Vagina (tissue), 2 donors: ENCODE measurements at regions not wholly inside any gene's neighbourhood (a gene's known extent, or its start where the extent isn't known, plus 50 kb on each side); places are given as distances from the start of the nearest gene placed in this dataset.
"Not testable (repeated sequence)": the region's sequence is repeated elsewhere in the genome, so short reads cannot be mapped to it uniquely, and the experiment has no call there.

Experiments
- DNase-seq, 2 donors: peaks; one replicate each; pipeline ENCODE4 v3.0.0-alpha.2; 2017; ENCODE audit errors: extremely low spot score in 2 of 2
- H3K27ac ChIP-seq: fragments of 200-600 bp; sonication (generic); one replicate; pipeline ENCODE4 v1.5.1; 2019
- H3K27me3 ChIP-seq: fragments of 200-600 bp; sonication (generic); one replicate; pipeline ENCODE4 v1.5.1; 2019
- H3K36me3 ChIP-seq, 2 donors: fragments of 200-600 bp; sonication (generic); one replicate each; pipeline ENCODE4 v1.5.1; 2017 to 2019
- H3K4me1 ChIP-seq: fragments of 200-600 bp; sonication (generic); one replicate; pipeline ENCODE4 v1.5.1; 2019
- H3K4me3 ChIP-seq, 2 donors: fragments of 200-600 bp; sonication (generic); 1 replicate in 1 of 2; 2 replicates in 1 of 2; pipeline ENCODE4 v1.5.1; 2016 to 2019
- H3K9me3 ChIP-seq: fragments of 200-600 bp; sonication (generic); one replicate; pipeline ENCODE4 v1.5.1; 2019
- CTCF ChIP-seq, 3 experiments: fragments of 450-650 bp in 2 of 3; fragments of 200-600 bp in 1 of 3; sonication (generic) in 1 of 3; IDR thresholded peaks; one replicate each; pipeline ENCODE4 v1.5.1; 2017 to 2019; ENCODE audit warnings: antibody characterized with exemption in 3 of 3, mild to moderate bottlenecking in 2 of 3, moderate library complexity in 2 of 3
- POLR2A ChIP-seq, 2 donors: fragments of 450-650 bp; IDR thresholded peaks; one replicate each; pipeline ENCODE4 v1.6.1; 2017; ENCODE audit warnings: antibody characterized with exemption in 2 of 2, mild to moderate bottlenecking in 2 of 2, moderate library complexity in 2 of 2
- POLR2AphosphoS5 ChIP-seq, 2 donors: sonication (generic); formaldehyde crosslinking; IDR thresholded peaks; one replicate each; pipeline ENCODE4 v1.9.0; 2017; ENCODE audit warnings: antibody characterized with exemption in 2 of 2, mild to moderate bottlenecking in 2 of 2, low read depth in 1 of 2; ENCODE audit not compliant: insufficient read depth in 1 of 2
- intact Hi-C: fragments of 100-400 bp; cut with DNase I; formaldehyde crosslinking; loops from one replicate; pipeline ENCODE4 v1.15.1; 2023

- Histone ChIP-seq H3K9me3 (no peaks in the 10 kb centered on the region), H3K27me3 (no peaks in the 10 kb centered on the region), H3K4me3 (no peak overlapping the region), H3K27ac (no peak overlapping the region), H3K4me1 (no peaks in the 10 kb centered on the region), H3K36me3 (no peaks in the 10 kb centered on the region)
- TF ChIP-seq POLR2AphosphoS5 (IDR thresholded peaks at IDR 0.05; ENCODE audit: insufficient read depth in 1 of 2, low read depth in 1 of 2) (no peak), CTCF (IDR thresholded peaks at IDR 0.05) (no peak), POLR2A (IDR thresholded peaks at IDR 0.05) (no peak)
- intact Hi-C loops = no loop called here
- DNase-seq = no peak
Observed at GRCh38 chr13:59061621-59062020, 1102.1 kb downstream of the DIAPH3 start.

GRCh38 chr13:59064042-59064441 lies 1099.7 kb downstream of the DIAPH3 start:
- intact Hi-C loops = no loop called here

GRCh38 chr13:59076386-59076785 lies 1087.3 kb downstream of the DIAPH3 start:
- H3K9me3 ChIP-seq, H3K4me3 ChIP-seq, H3K27ac ChIP-seq, H3K27me3 ChIP-seq, H3K4me1 ChIP-seq, H3K36me3 ChIP-seq, DNase-seq, intact Hi-C loops: not testable (repeated sequence)

More at GRCh38 chr13:59064042-59064441, 1099.7 kb downstream of the DIAPH3 start:
- no peak for TF ChIP-seq POLR2AphosphoS5 (IDR thresholded peaks at IDR 0.05; ENCODE audit: insufficient read depth in 1 of 2, low read depth in 1 of 2)
- TF ChIP-seq POLR2A (IDR thresholded peaks at IDR 0.05) = no peak
- TF ChIP-seq CTCF (IDR thresholded peaks at IDR 0.05) = no peak
- DNase-seq = no peak
- Histone ChIP-seq H3K27me3 (no peaks in the 10 kb centered on the region), H3K36me3 (no peaks in the 10 kb centered on the region), H3K27ac (no peak overlapping the region), H3K4me1 (no peaks in the 10 kb centered on the region), H3K4me3 (no peak overlapping the region), H3K9me3 (no peaks in the 10 kb centered on the region)

GRCh38 chr13:59086147-59086546 lies 1077.6 kb downstream of the DIAPH3 start:
- H3K27ac ChIP-seq = no peak overlapping the region
- intact Hi-C loops = no loop called here
- DNase-seq = no peak
- no peaks in the 10 kb centered on the region for H3K36me3 ChIP-seq
- no peaks in the 10 kb centered on the region for H3K4me1 ChIP-seq
- no peak overlapping the region for H3K4me3 ChIP-seq
- no peaks in the 10 kb centered on the region for H3K9me3 ChIP-seq
- TF ChIP-seq POLR2AphosphoS5 (IDR thresholded peaks at IDR 0.05; ENCODE audit: insufficient read depth in 1 of 2, low read depth in 1 of 2) = no peak
- TF ChIP-seq CTCF (IDR thresholded peaks at IDR 0.05) = no peak
- TF ChIP-seq POLR2A (IDR thresholded peaks at IDR 0.05) = no peak
- H3K27me3 ChIP-seq = no peaks in the 10 kb centered on the region

GRCh38 chr13:59088716-59089115 lies 1075.0 kb downstream of the DIAPH3 start:
- no peak for DNase-seq
- Histone ChIP-seq H3K36me3 (no peaks in the 10 kb centered on the region), H3K27me3 (no peaks in the 10 kb centered on the region), H3K9me3 (no peaks in the 10 kb centered on the region), H3K27ac (no peak overlapping the region), H3K4me1 (no peaks in the 10 kb centered on the region), H3K4me3 (no peak overlapping the region)
- TF ChIP-seq POLR2AphosphoS5 (IDR thresholded peaks at IDR 0.05; ENCODE audit: insufficient read depth in 1 of 2, low read depth in 1 of 2) (no peak), CTCF (IDR thresholded peaks at IDR 0.05) (no peak), POLR2A (IDR thresholded peaks at IDR 0.05) (no peak)
- intact Hi-C loops = no loop called here

- no peaks in the 10 kb centered on the region for H3K27me3 ChIP-seq
- no peak overlapping the region for H3K27ac ChIP-seq
- DNase-seq = no peak
- H3K36me3 ChIP-seq = no peaks in the 10 kb centered on the region
- intact Hi-C loops = no loop called here
- H3K4me1 ChIP-seq = no peaks in the 10 kb centered on the region
- H3K9me3 ChIP-seq = no peaks in the 10 kb centered on the region
- TF ChIP-seq CTCF (IDR thresholded peaks at IDR 0.05) (no peak), POLR2AphosphoS5 (IDR thresholded peaks at IDR 0.05; ENCODE audit: insufficient read depth in 1 of 2, low read depth in 1 of 2) (no peak), POLR2A (IDR thresholded peaks at IDR 0.05) (no peak)
- H3K4me3 ChIP-seq = no peak overlapping the region
Observed at GRCh38 chr13:59094181-59094580, 1069.5 kb downstream of the DIAPH3 start.
